Right ventricle myocardium inferior (tissue), 1 donor: ENCODE measurements at regions not wholly inside any gene's neighbourhood (a gene's known extent, or its start where the extent isn't known, plus 50 kb on each side); places are given as distances from the start of the nearest gene placed in this dataset.
"Not testable (repeated sequence)": the region's sequence is repeated elsewhere in the genome, so short reads cannot be mapped to it uniquely, and the experiment has no call there.

Experiments
- ATAC-seq: fragments of 200-7000 bp; cut with Tn5 transposase; one replicate; pipeline ENCODE4 v1.9.1; 2020; ENCODE audit warnings: mild to moderate bottlenecking, moderate library complexity
- DNase-seq: peaks from one replicate; pipeline ENCODE4 v3.0.0; 2021; ENCODE audit errors: missing footprints
- intact Hi-C: fragments of 100-400 bp; cut with DNase I; formaldehyde crosslinking; loops from one replicate; pipeline ENCODE4 v1.11.0; 2022
- donor health status: DM: no; HTN: yes; CAD: no; lungs with severe emphysema.

DNA sequence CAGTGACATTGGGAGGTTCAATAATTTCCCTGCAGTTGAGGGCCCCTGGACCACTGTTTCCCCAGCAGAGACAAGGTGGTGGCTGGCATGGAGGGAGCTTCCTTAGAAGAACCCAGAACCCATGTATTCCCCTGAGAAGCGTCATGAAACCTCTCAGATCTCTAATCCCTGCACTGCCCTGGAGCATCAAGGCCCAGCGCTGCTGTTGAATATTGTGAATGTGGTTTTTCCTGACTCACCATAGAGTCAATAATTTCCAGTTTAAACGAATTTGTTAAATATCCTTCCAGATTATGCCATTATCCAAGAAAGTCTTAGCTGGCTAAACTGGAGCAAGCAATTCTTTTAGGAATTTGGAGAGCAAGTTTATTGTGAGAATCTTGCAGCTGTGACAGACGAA is 333.5 kb downstream of the CACNA1B start:
- DNase-seq, intact Hi-C loops, ATAC-seq: not testable (repeated sequence)

DNA sequence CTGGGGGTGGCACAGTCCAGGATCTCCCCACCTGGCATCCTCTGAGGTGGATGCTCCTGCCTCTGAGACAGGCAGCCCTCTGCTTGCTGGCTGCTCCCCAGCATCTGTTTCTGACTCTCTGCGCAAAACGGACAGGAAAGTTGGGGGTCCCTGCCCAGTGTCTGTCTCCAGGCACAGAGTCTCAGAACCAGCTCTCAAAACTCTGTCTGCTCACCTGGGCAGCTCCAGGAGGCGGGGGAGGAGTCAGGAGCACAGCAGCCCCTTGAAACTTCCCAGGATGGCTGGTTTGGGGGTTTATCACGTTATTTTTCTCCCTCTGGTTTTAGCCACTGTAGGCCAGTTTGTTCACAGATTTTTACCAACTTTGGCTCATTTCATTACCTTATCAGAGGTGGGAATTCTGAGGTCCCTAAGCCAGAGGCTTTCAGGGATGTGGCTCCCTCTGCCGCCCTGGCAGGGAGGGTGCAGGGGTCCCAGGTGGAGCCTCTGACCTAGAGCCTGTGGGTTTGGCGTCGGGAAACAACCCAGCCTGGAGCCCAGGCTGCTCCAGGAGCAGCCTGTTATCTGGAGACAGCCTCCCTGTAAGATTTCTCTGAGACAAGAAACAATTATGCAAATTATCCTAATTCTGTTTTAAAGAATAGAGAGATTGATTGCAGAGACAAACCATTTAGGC is 334.1 kb downstream of the CACNA1B start:
- ATAC-seq, DNase-seq, intact Hi-C loops: not testable (repeated sequence)

GRCh38 chr9:138212811-138213210 is 335.2 kb downstream of the CACNA1B start:
- intact Hi-C loops, DNase-seq, ATAC-seq: not testable (repeated sequence)

- peak; percentile 11 for ATAC-seq
- intact Hi-C loops, DNase-seq: not testable (repeated sequence)
These were observed 336.2 kb downstream of the CACNA1B start for GRCh38 chr9:138213748-138214147.

DNA sequence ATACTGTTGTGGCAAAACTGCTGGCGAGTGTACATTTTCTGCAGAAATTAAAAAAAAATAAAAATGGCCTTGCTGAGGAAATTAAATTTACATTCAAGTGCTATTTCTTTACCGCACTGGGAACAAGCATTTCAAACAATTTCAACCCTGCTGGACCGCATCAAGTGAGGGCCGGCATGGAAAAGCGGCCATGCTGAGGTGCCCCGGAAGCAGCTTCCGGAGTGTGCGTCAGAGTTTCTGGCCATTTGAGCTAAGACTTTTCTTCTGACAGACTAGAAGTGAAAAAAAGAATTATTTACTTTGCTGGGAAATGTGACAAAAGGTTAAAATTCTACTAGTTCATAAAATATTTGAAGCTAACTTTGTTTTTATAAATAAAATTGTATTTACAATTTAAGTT is 337.0 kb downstream of the CACNA1B start:
- DNase-seq, intact Hi-C loops, ATAC-seq: not testable (repeated sequence)

DNA sequence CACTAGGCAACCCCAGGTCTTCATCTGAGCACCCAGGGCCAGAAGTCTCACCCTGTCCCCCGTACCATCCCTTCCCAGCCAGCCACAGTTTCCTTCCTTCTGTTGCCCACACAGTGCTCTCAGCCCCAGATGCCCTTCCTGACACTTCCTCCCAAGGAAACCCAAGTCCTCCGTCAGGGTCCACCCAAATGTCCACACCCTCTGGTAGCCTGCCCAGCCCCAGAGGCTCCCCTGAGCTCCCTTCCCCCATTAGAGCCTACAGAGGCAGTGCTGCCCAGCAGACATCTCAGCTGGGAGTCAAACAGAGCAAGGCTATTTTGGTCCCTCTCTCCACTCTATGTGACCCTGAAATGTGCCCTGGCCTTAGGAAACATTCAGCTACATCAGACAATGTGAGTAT is 338.0 kb downstream of the CACNA1B start:
- intact Hi-C loops, DNase-seq: not testable (repeated sequence)
- ATAC-seq = peak; percentile 67

DNA sequence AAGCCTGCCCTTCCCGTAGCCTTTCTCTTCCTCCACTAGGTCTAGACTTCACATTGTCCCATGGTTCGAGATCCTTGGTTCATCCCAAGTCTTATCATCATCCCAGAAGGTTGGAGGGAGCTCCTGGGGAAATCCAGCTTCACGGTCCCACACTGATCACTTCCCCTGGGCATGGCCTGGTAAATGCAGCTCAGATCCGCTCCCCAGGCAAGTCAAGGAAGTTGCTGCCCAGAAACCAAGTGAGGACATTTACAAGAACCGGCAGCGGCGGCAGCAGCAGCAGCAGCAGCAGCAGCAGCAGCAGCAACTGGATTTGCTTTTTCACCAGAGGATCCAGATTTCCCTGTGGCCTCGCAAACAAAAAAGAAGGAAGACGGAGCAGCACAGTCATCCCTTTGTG is 339.2 kb downstream of the CACNA1B start:
- DNase-seq (peak; percentile 75), ATAC-seq (peak; percentile 25)
- intact Hi-C loops = not testable (repeated sequence)

GRCh38 chr9:138217284-138217850 is 339.8 kb downstream of the CACNA1B start:
- DNase-seq, ATAC-seq, intact Hi-C loops: not testable (repeated sequence)

DNA sequence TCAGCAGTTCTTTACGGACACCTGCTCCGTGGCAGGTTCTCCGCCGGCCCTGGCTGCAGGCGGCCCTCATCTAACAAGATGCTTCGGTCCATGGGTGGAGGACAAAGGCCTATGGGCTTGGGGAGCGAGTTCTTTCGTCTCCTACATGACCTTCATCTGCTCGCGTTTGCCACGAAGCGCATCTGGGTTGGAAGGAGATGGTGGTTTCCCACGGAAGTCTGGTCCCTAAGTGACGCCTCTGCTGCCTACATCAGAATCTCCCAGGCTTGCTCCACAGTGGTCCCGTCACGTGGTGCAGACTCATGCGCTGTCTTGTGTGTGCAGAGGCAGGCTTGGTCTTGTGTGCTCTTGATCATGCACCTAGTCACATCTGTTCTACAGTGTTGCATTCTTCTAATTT is 341.7 kb downstream of the CACNA1B start:
- DNase-seq, ATAC-seq, intact Hi-C loops: not testable (repeated sequence)

- not testable (repeated sequence) for ATAC-seq
These were observed 344.0 kb downstream of the CACNA1B start for GRCh38 chr9:138221446-138222054.

GRCh38 chr9:138237099-138237498 is 359.5 kb downstream of the CACNA1B start:
- intact Hi-C loops, ATAC-seq, DNase-seq: not testable (repeated sequence)

More at GRCh38 chr9:138221446-138222054, 344.0 kb downstream of the CACNA1B start:
- DNase-seq, intact Hi-C loops: not testable (repeated sequence)

DNA sequence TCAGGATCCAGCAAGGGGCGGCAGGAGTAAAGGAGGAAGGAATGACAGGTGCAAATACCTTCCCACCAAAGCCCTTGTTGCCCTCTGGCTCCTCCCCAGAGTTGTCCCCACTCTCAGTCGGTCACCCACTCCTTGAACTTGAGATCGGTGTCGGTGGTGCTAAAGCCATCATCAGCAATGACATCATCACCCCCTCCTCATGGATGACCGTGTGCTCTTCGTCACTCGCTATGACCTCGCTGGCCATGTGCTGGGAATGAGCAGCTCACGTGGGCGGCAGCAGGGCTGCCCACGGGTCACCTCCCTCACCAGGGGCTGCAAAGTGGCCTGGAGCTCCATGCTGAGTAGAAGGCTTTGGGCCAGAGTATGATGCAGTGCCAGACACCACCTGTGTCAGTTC is 405.3 kb downstream of the CACNA1B start:
- ATAC-seq, intact Hi-C loops, DNase-seq: not testable (repeated sequence)
